GM19468 (cell line): ENCODE measurements at regions not wholly inside any gene's neighbourhood (a gene's known extent, or its start where the extent isn't known, plus 50 kb on each side); places are given as distances from the start of the nearest gene placed in this dataset.
"Not testable (repeated sequence)": the region's sequence is repeated elsewhere in the genome, so short reads cannot be mapped to it uniquely, and the experiment has no call there.

Source experiments
- ATAC-seq: cut with Tn5 transposase; IDR thresholded peaks from one replicate; pipeline ENCODE4 v1.9.1; 2021; ENCODE audit warnings: mild to moderate bottlenecking, moderate library complexity, moderate number of reproducible peaks; ENCODE audit not compliant: unreplicated experiment; ENCODE audit errors: extremely low read depth

DNA sequence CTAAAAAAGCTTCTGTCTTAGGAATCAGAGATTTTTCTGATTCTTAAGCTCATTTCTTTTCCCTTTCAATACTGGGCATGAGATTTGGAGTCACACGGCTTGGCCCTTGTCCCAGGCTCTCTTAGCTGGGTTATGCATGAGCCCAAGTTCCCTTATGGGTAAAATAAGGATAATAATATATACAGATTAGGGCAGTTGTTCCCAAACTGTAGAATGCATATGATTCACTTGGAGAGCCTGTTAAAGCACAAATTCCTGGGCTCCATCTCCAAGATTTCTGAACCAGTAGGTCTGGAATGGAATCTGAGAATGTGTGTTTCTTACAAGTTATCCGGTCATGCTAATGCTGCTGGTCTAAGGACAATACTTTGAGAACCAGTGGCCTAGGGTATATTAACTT is 154.0 kb downstream of the REEP3 start:
- ATAC-seq, result no peak

- ATAC-seq, result no peak
These were observed 155.8 kb downstream of the REEP3 start for GRCh38 chr10:63677001-63677400.

DNA sequence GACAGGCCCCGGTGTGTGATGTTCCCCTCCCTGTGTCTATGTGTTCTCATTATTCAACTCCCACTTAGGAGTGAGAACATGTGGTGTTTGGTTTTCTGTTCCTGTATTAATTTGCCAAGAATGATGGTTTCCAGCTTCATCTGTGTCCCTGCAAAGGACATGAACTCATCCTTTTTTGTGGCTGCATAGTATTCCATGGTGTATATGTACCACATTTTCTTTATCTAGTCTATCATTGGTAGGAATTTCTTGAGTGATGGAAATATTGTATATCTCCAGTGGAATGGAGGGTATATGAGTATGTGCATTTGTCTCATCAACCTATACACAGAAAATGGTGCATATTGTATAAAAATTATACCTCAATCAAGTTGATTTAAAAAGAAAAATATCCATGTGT is 159.3 kb downstream of the REEP3 start:
- ATAC-seq, result not testable (repeated sequence)

GRCh38 chr10:63681993-63682697 is 160.9 kb downstream of the REEP3 start:
- ATAC-seq, result no peak

DNA sequence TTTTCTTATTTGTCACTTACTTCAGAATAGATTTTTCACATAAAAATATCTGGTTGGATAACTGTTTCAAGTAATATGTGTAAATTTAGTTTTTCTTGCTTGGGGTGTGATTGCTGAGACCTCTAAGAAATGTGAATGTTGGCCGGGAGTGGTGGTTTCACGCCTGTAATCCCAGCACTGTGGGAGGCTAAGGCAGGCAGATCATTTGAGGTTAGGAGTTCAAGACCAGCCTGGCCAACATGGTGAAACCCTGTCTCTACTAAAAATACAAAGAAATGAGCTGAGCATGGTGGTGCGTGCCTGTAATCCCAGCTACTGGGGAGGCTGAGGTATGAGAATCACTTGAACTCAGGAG is 161.5 kb downstream of the REEP3 start:
- ATAC-seq, result not testable (repeated sequence)

DNA sequence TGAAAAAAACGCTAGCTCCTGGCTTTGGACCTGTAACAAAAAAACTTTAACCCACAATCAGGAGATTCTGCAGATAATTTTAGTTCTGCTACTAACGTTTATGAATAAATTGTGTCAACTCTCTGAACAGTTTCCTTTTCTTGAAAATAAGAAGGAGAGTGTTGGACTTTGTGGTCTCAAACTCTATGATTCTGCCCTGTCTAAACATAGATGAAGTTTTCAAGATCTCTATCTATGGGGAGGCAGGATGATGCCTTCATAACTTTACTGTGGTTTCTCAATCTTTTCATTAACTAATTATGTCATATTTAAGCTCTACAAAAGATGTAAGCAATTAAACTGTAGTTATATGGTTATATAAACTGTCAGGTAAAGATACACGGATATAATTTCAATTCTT is 162.0 kb downstream of the REEP3 start:
- no peak for ATAC-seq

DNA sequence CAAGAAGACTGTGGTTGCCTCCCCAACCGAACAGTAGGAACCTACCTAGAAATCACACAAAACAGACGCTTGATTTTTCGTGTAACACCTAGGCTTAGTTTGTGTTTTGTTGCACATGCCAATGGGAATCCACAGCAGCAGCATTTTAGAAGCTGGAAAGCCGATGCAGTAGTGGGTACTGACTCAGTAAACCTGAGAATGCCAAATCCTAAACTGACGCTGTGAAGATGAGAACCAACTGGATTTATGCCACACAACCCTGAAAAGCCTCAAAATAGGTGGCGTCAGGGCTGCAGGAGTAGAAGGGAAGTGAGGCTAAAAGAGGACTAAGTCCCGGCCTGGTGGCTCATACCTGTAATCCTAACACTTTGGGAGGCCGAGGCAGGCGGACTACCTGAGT is 162.5 kb downstream of the REEP3 start:
- no peak for ATAC-seq

DNA sequence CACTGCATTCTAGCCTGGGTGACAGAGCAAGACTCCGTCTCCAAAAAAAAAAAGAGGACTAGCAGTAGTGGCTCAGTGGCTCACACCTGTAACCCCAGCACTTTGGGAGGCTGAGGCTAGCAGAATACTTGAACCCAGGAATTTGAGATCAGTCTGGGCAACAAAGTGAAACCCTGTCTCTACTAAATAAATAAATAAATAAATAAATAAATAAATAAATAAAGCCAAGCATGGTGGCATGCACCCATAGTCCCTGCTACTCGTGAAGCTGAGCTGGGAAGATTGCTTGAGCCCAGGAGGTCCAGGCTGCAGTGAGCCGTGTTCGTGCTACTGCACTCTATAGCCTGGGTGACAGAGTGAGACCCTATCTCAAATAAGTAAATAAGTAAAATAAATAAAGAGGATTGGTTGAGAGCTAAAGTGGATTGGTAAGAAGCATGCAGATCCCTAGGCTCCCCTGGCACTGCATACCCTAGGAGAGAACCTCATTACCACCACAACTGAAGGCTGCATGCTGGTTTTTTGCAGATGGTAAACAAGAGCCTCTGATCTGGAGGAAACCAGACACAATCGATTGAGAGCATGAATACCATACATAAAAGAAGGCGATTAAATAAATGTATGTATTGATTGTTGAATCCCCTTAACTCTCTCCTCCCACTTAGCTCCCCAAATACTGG is 163.2 kb downstream of the REEP3 start:
- no peak for ATAC-seq

GRCh38 chr10:63689768-63690167 is 168.6 kb downstream of the REEP3 start:
- no peak for ATAC-seq

DNA sequence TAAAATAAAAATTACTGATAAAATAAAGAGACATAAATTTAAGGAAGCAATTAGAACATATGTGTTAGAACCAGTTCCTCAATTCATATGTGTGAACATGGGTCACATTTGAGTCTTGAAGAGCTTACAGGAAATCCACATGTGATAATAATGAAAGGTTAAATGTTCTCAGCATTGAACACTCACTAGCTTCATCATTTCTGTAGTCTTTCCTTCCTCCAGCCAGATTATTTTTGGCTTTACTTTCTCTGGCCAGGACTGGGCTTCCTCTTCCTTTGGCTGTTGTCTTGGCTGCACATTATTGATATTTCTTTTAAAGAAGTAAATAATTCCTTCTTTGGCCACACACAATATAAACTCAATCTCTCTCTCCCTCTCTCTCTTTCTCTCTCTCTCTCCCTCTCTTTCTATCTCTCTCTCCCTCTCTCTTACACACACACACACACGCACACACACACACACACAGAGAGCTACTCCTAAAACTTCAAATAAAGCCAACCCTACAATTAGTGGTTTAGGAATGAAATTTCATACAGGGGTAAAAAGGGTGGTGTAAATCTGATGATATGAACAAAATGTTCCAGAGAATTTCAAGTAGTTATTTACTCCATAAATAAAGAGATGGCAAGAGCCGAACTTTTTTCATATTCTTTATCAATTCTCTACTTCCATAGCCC is 171.2 kb downstream of the REEP3 start:
- no peak for ATAC-seq

GRCh38 chr10:63693021-63693420 is 171.8 kb downstream of the REEP3 start:
- ATAC-seq, result not testable (repeated sequence)

- no peak for ATAC-seq
These were observed 175.0 kb downstream of the REEP3 start for GRCh38 chr10:63696205-63696604.

DNA sequence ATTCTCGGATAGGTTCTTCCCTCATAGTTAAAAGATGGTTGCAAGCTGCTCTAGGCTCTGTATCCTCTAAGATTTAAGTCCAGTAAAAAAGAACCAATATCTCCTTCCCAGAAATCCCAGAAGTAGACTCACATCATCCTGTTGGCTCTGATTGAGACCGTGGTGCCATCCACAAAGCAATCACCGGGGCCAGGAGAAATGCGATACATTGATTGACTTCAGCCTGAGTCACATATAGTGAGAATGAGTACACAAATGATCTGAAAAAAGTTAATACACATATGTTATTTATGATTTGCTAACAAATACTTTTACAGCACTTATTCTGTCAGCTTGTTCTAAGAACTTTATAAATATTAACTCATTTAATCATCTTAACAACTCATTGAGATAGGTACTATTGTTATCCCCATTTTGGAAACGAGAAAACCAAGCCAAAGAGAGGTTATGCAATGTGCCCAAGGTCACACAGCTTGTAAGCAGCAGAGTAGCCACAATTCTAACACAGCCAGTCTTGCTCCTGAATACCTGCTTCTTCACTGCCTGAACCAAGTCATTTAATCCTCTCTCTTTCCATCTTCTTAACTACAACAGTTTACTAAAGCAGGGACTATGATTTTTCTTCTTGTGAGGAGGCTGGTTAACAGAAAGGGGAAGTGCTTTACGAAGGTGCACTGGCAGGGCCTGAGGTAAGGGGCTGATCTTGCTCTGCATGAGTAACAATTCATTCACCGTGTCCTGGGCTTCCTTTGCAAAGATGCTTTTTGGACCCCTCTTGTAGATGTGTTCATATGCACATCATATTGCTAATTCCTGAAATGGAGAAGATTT is 177.0 kb downstream of the REEP3 start:
- peak; percentile 51 for ATAC-seq

- ATAC-seq, result no peak
These were observed 177.6 kb downstream of the REEP3 start for GRCh38 chr10:63698787-63699150.

DNA sequence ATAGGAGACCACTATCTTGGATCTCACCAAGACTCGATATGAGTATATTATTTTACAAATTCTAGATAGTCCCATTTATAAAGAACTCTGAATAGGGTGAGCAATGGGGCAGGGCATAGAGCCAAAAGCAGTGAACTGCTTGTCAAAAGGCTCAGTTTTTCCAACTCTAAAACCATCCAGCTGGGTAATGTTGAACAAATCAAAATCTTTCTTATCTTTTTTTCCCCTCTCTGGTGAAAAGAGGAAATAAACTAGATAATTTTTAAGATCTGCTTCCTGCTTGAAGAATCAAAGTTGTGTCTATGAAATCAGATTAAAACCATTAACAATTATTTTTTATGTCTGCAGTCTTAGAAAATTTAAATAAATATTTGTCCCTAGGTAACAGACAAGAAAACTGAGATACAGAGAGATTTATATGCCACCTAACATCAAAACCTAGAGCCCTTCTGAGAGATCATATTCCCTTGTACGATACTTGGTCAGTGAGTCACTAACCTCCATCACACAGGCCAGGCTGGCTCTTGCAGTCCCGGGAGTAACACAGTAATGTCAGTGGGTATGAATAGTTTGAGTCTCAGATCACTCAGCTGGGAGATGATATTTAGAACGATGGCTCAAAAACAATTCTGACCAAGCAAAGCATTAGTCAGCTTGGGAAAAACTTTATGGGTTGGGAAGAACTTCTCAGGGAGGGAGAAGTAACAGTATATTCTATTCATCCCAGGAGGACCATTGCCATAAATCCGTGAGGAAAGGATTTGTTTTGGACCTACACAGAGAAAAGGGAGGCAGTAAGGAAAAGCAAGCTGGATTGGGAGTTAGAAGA is 178.8 kb downstream of the REEP3 start:
- ATAC-seq, result no peak

GRCh38 chr10:63700631-63701156 is 179.5 kb downstream of the REEP3 start:
- no peak for ATAC-seq

- no peak for ATAC-seq
These were observed 180.9 kb downstream of the REEP3 start for GRCh38 chr10:63702092-63702491.

- no peak for ATAC-seq
These were observed 182.0 kb downstream of the REEP3 start for GRCh38 chr10:63703113-63703670.

DNA sequence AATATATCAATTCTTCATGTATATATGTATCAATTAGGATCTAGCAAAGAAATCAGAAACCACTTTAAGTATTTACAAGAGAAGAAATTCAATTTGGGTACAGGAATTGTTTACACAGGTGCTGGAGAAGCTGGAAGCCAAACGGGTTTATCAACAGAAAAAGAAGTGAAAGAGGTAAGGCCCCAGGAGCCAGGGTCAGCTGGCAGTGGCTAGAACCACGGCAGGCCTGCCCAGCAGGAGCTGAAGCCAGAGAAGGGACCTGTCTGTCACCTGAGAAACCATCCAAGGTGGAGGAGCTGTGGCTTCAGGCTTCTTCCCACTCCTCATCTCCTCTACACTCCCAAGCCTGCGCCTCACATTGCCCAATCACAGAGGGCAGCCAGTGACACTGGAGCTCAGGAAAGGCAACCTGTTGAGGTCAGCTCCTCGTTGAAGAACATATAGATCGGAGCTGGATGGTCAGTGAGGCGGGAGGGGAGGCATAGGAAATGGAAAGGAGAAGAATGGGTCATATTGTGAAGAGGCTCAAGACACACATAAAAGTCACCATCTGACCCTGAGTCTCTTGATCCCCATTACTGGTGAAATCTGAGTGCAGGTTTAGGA is 182.6 kb downstream of the REEP3 start:
- ATAC-seq, result no peak
